Neutrophil (primary cell): ENCODE measurements at regions not wholly inside any gene's neighbourhood (a gene's known extent, or its start where the extent isn't known, plus 50 kb on each side); places are given as distances from the start of the nearest gene placed in this dataset.

Experiments
- H3K27ac ChIP-seq: fragments of 200-600 bp; sonication (generic); 2 replicates; pipeline ENCODE4 v1.5.1; 2016; ENCODE audit warnings: mild to moderate bottlenecking, moderate library complexity
- H3K27me3 ChIP-seq: fragments of 200-600 bp; sonication (generic); 2 replicates; pipeline ENCODE4 v1.6.0; 2016; ENCODE audit warnings: mild to moderate bottlenecking
- H3K36me3 ChIP-seq: fragments of 200-600 bp; sonication (generic); 2 replicates; pipeline ENCODE4 v1.5.1; 2017
- H3K4me1 ChIP-seq, 2 experiments: fragments of 200-600 bp in 1 of 2; sonication (generic) in 1 of 2; 1 replicate in 1 of 2; 2 replicates in 1 of 2; pipeline versions ENCODE4 v1.5.1 to v1.6.1; 2013 to 2016; ENCODE audit warnings: low read depth in 1 of 2, low read length in 1 of 2, mild to moderate bottlenecking in 1 of 2, moderate library complexity in 1 of 2; ENCODE audit not compliant: control insufficient read depth in 1 of 2, insufficient read depth in 1 of 2
- H3K4me3 ChIP-seq, 2 experiments: fragments of 200-600 bp in 1 of 2; sonication (generic) in 1 of 2; 1 replicate in 1 of 2; 2 replicates in 1 of 2; pipeline ENCODE4 v1.5.1; 2013 to 2016; ENCODE audit warnings: low read depth in 1 of 2, low read length in 1 of 2, mild to moderate bottlenecking in 1 of 2, moderate library complexity in 1 of 2
- H3K9me3 ChIP-seq: fragments of 200-600 bp; sonication (generic); 2 replicates; pipeline ENCODE4 v1.5.1; 2016
- TF ChIP-seq, protein P1 (sequence below): fragments of 200-600 bp; sonication (generic); IDR thresholded peaks from 2 replicates; pipeline ENCODE4 v1.5.1; 2016; ENCODE audit warnings: antibody characterized with exemption

DNA sequence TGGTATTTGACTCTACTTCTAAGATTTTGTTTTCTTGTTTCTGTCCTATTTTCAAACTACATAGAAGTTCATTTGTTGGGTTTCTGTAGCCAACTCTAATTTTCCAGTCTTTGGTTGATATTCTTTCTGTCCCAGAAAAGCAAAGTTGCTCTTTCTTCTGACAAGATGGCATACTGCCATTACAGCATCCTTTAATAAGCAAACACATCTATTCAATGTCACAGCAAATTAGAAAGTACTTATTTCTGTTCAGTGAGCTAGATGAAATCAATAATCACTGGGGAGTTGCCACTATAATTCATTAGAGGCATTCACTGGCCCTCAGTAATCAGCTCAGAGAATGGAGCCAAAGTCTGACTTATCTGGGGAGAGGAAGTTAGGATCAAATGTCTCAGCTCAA, 1258.0 kb upstream of the IGFBP7 start:
- no peaks in the 10 kb centered on the region for H3K9me3 ChIP-seq
- no peaks in the 10 kb centered on the region for H3K4me1 ChIP-seq
- H3K27ac ChIP-seq: no peak overlapping the region
- no peaks in the 10 kb centered on the region for H3K36me3 ChIP-seq
- no peak overlapping the region for H3K4me3 ChIP-seq
- TF ChIP-seq, protein P1, sequence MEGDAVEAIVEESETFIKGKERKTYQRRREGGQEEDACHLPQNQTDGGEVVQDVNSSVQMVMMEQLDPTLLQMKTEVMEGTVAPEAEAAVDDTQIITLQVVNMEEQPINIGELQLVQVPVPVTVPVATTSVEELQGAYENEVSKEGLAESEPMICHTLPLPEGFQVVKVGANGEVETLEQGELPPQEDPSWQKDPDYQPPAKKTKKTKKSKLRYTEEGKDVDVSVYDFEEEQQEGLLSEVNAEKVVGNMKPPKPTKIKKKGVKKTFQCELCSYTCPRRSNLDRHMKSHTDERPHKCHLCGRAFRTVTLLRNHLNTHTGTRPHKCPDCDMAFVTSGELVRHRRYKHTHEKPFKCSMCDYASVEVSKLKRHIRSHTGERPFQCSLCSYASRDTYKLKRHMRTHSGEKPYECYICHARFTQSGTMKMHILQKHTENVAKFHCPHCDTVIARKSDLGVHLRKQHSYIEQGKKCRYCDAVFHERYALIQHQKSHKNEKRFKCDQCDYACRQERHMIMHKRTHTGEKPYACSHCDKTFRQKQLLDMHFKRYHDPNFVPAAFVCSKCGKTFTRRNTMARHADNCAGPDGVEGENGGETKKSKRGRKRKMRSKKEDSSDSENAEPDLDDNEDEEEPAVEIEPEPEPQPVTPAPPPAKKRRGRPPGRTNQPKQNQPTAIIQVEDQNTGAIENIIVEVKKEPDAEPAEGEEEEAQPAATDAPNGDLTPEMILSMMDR: no peak
- H3K27me3 ChIP-seq: no peaks in the 10 kb centered on the region

DNA sequence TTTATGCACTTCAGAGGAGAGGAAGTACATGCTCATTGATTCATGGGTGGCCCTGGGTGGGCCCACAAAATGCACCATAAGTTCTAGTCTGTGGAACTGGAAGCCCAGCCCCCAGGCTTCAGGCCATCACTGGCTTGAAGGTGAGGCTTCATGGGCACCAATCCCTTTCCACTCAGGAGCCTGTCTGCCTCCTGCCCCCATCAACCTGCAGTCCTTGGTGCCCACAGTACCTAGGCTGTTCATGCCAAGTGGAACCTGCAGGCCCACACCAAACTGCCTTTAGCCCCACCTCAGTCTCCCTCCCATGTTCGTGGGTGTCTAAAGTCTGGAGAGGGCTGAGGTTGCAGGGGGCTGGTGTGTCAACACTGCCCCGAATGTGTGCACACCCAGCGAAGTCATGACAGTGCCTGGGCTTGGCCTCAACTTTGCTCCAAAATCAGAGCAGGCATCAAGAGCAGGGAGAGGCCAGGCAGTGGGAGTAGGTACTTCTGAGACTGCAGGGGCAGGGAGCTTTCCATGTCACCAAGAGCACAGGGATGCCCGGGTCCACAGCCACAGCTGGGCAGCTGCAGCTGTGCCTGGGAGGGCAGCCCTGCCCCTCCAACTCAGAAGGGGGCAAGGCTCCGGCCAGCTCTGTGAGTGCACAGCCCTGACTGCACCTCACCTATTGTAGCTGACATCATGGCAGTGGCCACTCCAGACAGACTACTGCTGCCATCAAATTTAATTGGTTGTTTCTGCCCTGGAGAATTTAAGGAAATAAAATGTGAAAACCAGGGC, 1250.4 kb upstream of the IGFBP7 start:
- Histone ChIP-seq H3K4me3 (no peak overlapping the region), H3K36me3 (no peaks in the 10 kb centered on the region), H3K9me3 (no peaks in the 10 kb centered on the region), H3K27me3 (no peaks in the 10 kb centered on the region), H3K27ac (no peak overlapping the region), H3K4me1 (no peaks in the 10 kb centered on the region)
- TF ChIP-seq, protein P1: no peak

DNA sequence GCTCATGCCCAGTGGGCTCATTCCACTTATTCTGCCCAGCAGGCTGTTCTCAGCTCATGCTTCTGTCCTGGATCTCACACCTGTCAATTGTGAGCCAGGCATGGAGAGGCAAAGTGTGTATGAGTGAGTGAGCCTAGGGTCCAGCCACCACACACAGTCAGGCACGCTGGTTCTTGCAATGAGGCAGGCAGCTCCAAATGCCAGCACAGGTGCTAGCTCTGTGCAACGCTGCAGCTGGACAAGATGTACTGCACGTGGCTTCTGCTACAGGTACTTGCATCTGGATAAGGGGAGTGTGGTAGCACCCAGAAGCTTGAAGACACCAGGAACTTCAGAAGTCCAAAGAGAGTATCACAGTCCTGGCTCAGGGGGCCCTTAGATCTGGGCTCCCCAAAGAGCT, 1249.4 kb upstream of the IGFBP7 start:
- no peaks in the 10 kb centered on the region for H3K36me3 ChIP-seq
- TF ChIP-seq, protein P1: no peak
- no peaks in the 10 kb centered on the region for H3K4me1 ChIP-seq
- no peak overlapping the region for H3K27ac ChIP-seq
- H3K9me3 ChIP-seq: no peaks in the 10 kb centered on the region
- H3K27me3 ChIP-seq: no peaks in the 10 kb centered on the region
- no peak overlapping the region for H3K4me3 ChIP-seq

DNA sequence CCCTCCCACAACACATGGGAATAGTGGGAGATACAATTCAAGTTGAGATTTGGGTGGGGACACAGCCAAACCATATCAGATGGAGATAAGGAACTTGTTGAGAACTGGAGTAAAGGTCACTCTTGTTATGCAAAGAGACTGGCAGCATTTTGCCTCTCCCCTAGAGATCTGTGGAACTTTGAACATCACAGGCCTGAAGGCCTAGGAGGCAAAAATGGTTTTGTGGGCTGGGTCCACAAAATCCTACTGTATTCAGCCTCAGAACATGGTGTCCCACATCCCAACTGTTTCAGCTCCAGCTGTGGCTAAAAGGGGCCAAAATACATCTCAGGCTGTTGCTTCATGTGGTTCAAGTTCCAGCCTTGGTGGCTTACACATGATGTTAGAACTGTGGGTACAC, 1247.8 kb upstream of the IGFBP7 start:
- TF ChIP-seq, protein P1: no peak
- H3K4me1 ChIP-seq: no peaks in the 10 kb centered on the region
- no peaks in the 10 kb centered on the region for H3K9me3 ChIP-seq
- H3K4me3 ChIP-seq: no peak overlapping the region
- H3K27ac ChIP-seq: no peak overlapping the region
- H3K36me3 ChIP-seq: no peaks in the 10 kb centered on the region
- no peaks in the 10 kb centered on the region for H3K27me3 ChIP-seq

DNA sequence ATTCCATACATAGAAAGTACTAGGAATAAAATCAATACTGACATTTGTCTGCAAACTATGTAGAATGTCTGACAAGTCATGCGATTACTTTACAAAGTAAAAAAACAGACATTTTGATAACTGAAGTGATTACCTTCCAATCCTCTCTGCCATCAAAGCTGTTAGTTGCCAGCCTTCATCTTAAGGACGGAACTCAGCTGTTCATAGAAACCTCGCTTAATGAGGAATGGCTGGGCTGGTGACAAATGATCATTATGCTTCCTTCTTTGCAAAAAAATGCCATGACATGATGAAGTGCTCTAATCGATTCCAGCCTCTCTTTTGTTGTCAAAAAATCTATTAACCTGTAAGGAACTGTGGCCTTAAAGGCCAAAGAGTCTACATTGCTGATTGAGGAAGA, 1214.9 kb upstream of the IGFBP7 start:
- Histone ChIP-seq H3K27me3 (no peaks in the 10 kb centered on the region), H3K9me3 (no peaks in the 10 kb centered on the region), H3K36me3 (no peaks in the 10 kb centered on the region), H3K4me1 (no peaks in the 10 kb centered on the region), H3K4me3 (no peak overlapping the region), H3K27ac (no peak overlapping the region)
- TF ChIP-seq, protein P1: no peak
